BE2C (cell line): ENCODE measurements at regions not wholly inside any gene's neighbourhood (a gene's known extent, or its start where the extent isn't known, plus 50 kb on each side); places are given as distances from the start of the nearest gene placed in this dataset.

Experiments
- DNase-seq: peaks from one replicate; pipeline ENCODE4 v3.0.0-alpha.2; 2020
- H3K27me3 ChIP-seq: fragments of 250-450 bp; sonication (Bioruptor Pico); 2 replicates; pipeline ENCODE4 v1.5.1; 2020; ENCODE audit warnings: mild to moderate bottlenecking
- H3K36me3 ChIP-seq: fragments of 250-450 bp; sonication (Bioruptor Pico); 2 replicates; pipeline ENCODE4 v1.5.1; 2020; ENCODE audit warnings: mild to moderate bottlenecking
- H3K4me1 ChIP-seq: fragments of 250-450 bp; sonication (Bioruptor Pico); 2 replicates; pipeline ENCODE4 v1.5.1; 2020
- H3K4me3 ChIP-seq: 2 replicates; pipeline ENCODE4 v1.5.1; 2011; ENCODE audit warnings: low read depth, low read length
- H3K9me3 ChIP-seq: fragments of 250-450 bp; sonication (Bioruptor Pico); 2 replicates; pipeline ENCODE4 v1.5.1; 2020
- CTCF ChIP-seq: IDR thresholded peaks from 2 replicates; pipeline ENCODE4 v1.5.1; 2012; ENCODE audit warnings: mild to moderate bottlenecking, low read depth, low read length

GRCh38 chr3:194961571-194961970, 275.9 kb downstream of the FAM43A start:
- no peaks in the 10 kb centered on the region for H3K4me1 ChIP-seq
- no peaks in the 10 kb centered on the region for H3K9me3 ChIP-seq
- DNase-seq: no peak
- H3K4me3 ChIP-seq: no peak overlapping the region
- H3K36me3 ChIP-seq: no peaks in the 10 kb centered on the region
- no peak for TF ChIP-seq CTCF
- no peaks in the 10 kb centered on the region for H3K27me3 ChIP-seq

- no peak for TF ChIP-seq CTCF
- no peaks in the 10 kb centered on the region for H3K36me3 ChIP-seq
- H3K4me1 ChIP-seq: no peaks in the 10 kb centered on the region
- DNase-seq: no peak
- no peaks in the 10 kb centered on the region for H3K27me3 ChIP-seq
- no peaks in the 10 kb centered on the region for H3K9me3 ChIP-seq
- H3K4me3 ChIP-seq: no peak overlapping the region
Observed at GRCh38 chr3:194962056-194962455, 276.4 kb downstream of the FAM43A start.

GRCh38 chr3:194964809-194965208, 279.1 kb downstream of the FAM43A start:
- no peak for DNase-seq
- TF ChIP-seq CTCF: peak; percentile 26
- Histone ChIP-seq H3K36me3 (no peaks in the 10 kb centered on the region), H3K4me1 (no peaks in the 10 kb centered on the region; the same call in 1 of the 2 replicates), H3K9me3 (no peaks in the 10 kb centered on the region), H3K4me3 (no peak overlapping the region), H3K27me3 (no peaks in the 10 kb centered on the region)

GRCh38 chr3:194967151-194968117, 281.8 kb downstream of the FAM43A start:
- TF ChIP-seq CTCF: 0 out of 2 replicates have a peak, but pooled peaks have one; percentile 19
- no peak for DNase-seq
- H3K4me1 ChIP-seq: no peaks in the 10 kb centered on the region; the same call in 1 of the 2 replicates
- no peaks in the 10 kb centered on the region for H3K27me3 ChIP-seq
- no peak overlapping the region for H3K4me3 ChIP-seq
- no peaks in the 10 kb centered on the region for H3K9me3 ChIP-seq
- no peaks in the 10 kb centered on the region for H3K36me3 ChIP-seq

- H3K4me1 ChIP-seq: no peaks in the 10 kb centered on the region; the same call in 1 of the 2 replicates
- no peaks in the 10 kb centered on the region for H3K36me3 ChIP-seq
- H3K4me3 ChIP-seq: no peak overlapping the region
- H3K9me3 ChIP-seq: no peaks in the 10 kb centered on the region
- no peak for DNase-seq
- H3K27me3 ChIP-seq: no peaks in the 10 kb centered on the region
- no peak for TF ChIP-seq CTCF
Observed at GRCh38 chr3:194970066-194970465, 284.4 kb downstream of the FAM43A start.

- no peak for DNase-seq
- H3K27me3 ChIP-seq: no peaks in the 10 kb centered on the region
Observed at GRCh38 chr3:194971009-194971408, 285.3 kb downstream of the FAM43A start.

More at GRCh38 chr3:194971009-194971408, 285.3 kb downstream of the FAM43A start:
- Histone ChIP-seq H3K4me1 (no peaks in the 10 kb centered on the region; the same call in 1 of the 2 replicates), H3K9me3 (no peaks in the 10 kb centered on the region), H3K36me3 (no peaks in the 10 kb centered on the region), H3K4me3 (no peak overlapping the region)
- no peak for TF ChIP-seq CTCF
